ENCODE measurements at regions not wholly inside any gene's neighbourhood (a gene's known extent, or its start where the extent isn't known, plus 50 kb on each side); places are given as distances from the start of the nearest gene placed in this dataset.

DNA sequence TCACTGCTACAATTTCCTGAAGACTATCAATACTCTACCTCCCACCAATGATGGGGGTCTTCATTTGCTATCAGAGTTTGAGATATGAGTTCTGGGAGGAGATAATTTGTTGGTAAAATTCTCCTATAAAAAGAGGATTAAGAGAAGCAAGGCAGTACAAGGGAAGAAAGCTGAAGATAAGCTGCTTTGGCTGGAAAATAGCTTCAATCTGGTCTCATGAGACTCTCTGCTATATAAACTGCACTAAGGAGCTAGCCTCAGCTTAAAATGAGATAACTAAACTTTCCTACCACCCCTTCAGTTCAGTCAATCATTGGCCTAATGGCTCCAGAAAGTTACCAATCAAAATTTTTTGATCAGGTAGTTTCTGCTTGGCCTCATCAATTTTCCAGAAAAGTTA is 2105.0 kb downstream of the ARAP2 start:
- TF ChIP-seq CEBPB (IDR thresholded peaks at IDR 0.05) = no peak
- no peak for TF ChIP-seq POLR2A (IDR thresholded peaks at IDR 0.05; ENCODE audit: low read length)
- TF ChIP-seq, protein P1, sequence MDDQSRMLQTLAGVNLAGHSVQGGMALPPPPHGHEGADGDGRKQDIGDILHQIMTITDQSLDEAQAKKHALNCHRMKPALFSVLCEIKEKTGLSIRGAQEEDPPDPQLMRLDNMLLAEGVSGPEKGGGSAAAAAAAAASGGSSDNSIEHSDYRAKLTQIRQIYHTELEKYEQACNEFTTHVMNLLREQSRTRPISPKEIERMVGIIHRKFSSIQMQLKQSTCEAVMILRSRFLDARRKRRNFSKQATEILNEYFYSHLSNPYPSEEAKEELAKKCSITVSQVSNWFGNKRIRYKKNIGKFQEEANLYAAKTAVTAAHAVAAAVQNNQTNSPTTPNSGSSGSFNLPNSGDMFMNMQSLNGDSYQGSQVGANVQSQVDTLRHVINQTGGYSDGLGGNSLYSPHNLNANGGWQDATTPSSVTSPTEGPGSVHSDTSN (IDR thresholded peaks at IDR 0.05) = no peak
- TF ChIP-seq, protein P2, sequence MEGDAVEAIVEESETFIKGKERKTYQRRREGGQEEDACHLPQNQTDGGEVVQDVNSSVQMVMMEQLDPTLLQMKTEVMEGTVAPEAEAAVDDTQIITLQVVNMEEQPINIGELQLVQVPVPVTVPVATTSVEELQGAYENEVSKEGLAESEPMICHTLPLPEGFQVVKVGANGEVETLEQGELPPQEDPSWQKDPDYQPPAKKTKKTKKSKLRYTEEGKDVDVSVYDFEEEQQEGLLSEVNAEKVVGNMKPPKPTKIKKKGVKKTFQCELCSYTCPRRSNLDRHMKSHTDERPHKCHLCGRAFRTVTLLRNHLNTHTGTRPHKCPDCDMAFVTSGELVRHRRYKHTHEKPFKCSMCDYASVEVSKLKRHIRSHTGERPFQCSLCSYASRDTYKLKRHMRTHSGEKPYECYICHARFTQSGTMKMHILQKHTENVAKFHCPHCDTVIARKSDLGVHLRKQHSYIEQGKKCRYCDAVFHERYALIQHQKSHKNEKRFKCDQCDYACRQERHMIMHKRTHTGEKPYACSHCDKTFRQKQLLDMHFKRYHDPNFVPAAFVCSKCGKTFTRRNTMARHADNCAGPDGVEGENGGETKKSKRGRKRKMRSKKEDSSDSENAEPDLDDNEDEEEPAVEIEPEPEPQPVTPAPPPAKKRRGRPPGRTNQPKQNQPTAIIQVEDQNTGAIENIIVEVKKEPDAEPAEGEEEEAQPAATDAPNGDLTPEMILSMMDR (IDR thresholded peaks at IDR 0.05) = no peak
- TF ChIP-seq, protein P3, sequence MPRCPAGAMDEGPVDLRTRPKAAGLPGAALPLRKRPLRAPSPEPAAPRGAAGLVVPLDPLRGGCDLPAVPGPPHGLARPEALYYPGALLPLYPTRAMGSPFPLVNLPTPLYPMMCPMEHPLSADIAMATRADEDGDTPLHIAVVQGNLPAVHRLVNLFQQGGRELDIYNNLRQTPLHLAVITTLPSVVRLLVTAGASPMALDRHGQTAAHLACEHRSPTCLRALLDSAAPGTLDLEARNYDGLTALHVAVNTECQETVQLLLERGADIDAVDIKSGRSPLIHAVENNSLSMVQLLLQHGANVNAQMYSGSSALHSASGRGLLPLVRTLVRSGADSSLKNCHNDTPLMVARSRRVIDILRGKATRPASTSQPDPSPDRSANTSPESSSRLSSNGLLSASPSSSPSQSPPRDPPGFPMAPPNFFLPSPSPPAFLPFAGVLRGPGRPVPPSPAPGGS (IDR thresholded peaks at IDR 0.05) = no peak
- no peak for TF ChIP-seq GATA3 (IDR thresholded peaks at IDR 0.05; ENCODE audit: borderline replicate concordance)
- no peak for TF ChIP-seq ZC3H11A (IDR thresholded peaks at IDR 0.05)
- no peak for TF ChIP-seq JUN (IDR thresholded peaks at IDR 0.05)
- TF ChIP-seq, protein P4, sequence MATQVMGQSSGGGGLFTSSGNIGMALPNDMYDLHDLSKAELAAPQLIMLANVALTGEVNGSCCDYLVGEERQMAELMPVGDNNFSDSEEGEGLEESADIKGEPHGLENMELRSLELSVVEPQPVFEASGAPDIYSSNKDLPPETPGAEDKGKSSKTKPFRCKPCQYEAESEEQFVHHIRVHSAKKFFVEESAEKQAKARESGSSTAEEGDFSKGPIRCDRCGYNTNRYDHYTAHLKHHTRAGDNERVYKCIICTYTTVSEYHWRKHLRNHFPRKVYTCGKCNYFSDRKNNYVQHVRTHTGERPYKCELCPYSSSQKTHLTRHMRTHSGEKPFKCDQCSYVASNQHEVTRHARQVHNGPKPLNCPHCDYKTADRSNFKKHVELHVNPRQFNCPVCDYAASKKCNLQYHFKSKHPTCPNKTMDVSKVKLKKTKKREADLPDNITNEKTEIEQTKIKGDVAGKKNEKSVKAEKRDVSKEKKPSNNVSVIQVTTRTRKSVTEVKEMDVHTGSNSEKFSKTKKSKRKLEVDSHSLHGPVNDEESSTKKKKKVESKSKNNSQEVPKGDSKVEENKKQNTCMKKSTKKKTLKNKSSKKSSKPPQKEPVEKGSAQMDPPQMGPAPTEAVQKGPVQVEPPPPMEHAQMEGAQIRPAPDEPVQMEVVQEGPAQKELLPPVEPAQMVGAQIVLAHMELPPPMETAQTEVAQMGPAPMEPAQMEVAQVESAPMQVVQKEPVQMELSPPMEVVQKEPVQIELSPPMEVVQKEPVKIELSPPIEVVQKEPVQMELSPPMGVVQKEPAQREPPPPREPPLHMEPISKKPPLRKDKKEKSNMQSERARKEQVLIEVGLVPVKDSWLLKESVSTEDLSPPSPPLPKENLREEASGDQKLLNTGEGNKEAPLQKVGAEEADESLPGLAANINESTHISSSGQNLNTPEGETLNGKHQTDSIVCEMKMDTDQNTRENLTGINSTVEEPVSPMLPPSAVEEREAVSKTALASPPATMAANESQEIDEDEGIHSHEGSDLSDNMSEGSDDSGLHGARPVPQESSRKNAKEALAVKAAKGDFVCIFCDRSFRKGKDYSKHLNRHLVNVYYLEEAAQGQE (IDR thresholded peaks at IDR 0.05) = no peak
- no peak for TF ChIP-seq PHF8 (IDR thresholded peaks at IDR 0.05; ENCODE audit: borderline replicate concordance, low read depth)
